KOPT-K1 (cell line): ENCODE measurements at regions not wholly inside any gene's neighbourhood (a gene's known extent, or its start where the extent isn't known, plus 50 kb on each side); places are given as distances from the start of the nearest gene placed in this dataset.

Source experiments
- H3K27ac ChIP-seq: fragments of 200-600 bp; sonication (generic); 2 replicates; pipeline ENCODE4 v1.5.1; 2016; ENCODE audit warnings: antibody characterized with exemption, mild to moderate bottlenecking, low read depth, low read length; ENCODE audit not compliant: poor library complexity, severe bottlenecking
- H3K36me3 ChIP-seq: fragments of 200-600 bp; sonication (generic); 2 replicates; pipeline ENCODE4 v1.5.1; 2017; ENCODE audit warnings: antibody characterized with exemption, mild to moderate bottlenecking, low read length, moderate library complexity; ENCODE audit not compliant: insufficient read depth
- H3K9me3 ChIP-seq: fragments of 200-600 bp; sonication (generic); 2 replicates; pipeline ENCODE4 v1.5.1; 2017; ENCODE audit warnings: antibody characterized with exemption, low read length, mild to moderate bottlenecking; ENCODE audit not compliant: insufficient read depth, poor library complexity, severe bottlenecking

DNA sequence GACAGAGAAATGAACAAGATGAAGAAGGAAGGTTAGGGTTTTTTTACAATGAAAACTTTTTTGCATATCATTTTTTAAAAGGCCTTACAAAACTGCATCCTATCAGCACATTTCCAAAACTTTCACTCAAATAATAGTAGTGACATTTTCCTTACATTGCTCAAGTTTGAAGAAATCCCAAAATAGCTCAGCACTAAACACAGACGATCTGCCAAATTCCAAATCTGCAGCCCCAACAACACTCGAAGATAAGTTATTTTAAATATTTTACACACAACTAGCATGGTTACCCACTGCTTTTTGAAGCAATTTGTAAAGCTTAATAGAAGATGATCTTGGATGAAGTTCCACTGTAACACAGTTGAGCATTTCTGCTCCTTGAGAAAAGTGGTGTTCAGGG is 535.6 kb upstream of the ALCAM start:
- Histone ChIP-seq H3K36me3 (no peaks in the 10 kb centered on the region), H3K9me3 (no peaks in the 10 kb centered on the region), H3K27ac (no peak overlapping the region)

DNA sequence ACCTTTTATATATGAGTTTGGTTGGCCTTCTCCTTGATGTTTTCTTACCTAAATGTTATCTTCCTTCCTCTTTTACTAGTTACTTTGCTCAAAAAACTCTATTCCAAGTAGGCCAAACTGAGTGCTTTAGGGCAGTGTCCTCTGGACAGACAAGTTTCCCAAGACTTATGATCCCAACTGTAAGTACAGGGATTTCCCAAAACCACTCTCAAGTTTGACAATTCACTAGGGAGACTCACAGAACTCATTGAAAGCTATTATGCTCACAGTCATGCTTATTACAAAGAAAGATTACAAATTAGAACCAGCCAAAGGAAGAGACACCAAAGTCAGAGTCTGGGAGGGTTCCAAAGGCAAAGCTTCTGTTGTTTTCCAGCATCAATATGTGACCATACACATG is 534.2 kb upstream of the ALCAM start:
- no peaks in the 10 kb centered on the region for H3K36me3 ChIP-seq

DNA sequence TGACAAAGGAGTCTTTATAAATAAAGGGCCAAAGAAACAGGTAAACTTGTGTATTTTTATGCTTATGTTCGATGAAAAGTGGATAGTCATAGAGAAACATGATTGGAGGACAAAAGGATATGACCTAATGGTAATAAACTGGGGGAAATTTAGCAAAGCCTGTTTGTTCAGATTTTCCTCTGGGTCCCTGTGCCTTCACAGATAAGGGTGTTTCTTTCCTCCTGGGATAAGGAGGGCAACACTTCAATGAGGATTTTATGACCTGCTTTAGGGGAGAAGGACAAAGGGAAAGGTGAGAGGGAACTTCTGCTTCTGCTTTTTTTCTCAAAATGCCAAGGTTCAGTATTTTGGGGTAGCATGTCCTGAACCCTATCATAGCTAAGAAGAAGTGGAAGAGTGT is 531.3 kb upstream of the ALCAM start:
- H3K36me3 ChIP-seq, result no peaks in the 10 kb centered on the region

More for the DNA sequence above, 534.2 kb upstream of the ALCAM start:
- H3K27ac ChIP-seq, result no peak overlapping the region
- no peaks in the 10 kb centered on the region for H3K9me3 ChIP-seq

DNA sequence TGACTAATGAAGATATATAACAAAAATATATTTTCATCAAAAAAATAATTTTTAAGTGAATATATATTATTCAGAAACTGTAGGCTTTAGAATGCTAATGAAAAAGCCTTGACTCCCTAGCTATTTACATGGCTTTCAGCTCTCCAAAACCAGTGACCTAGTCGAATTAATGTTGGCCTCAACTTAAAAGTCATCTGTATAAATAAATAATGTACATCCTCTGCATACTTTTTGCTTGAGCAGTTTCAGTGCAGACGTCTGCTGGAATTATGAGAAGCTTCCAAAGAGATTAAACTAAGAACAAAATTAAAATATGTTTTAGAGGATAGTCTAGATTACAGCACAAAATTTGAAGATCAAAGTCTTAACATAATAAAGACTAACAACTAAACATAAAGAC is 520.4 kb upstream of the ALCAM start:
- no peaks in the 10 kb centered on the region for H3K9me3 ChIP-seq
- no peaks in the 10 kb centered on the region for H3K36me3 ChIP-seq
- H3K27ac ChIP-seq, result no peak overlapping the region

More for the DNA sequence above, 531.3 kb upstream of the ALCAM start:
- Histone ChIP-seq H3K27ac (no peak overlapping the region), H3K9me3 (no peaks in the 10 kb centered on the region)

DNA sequence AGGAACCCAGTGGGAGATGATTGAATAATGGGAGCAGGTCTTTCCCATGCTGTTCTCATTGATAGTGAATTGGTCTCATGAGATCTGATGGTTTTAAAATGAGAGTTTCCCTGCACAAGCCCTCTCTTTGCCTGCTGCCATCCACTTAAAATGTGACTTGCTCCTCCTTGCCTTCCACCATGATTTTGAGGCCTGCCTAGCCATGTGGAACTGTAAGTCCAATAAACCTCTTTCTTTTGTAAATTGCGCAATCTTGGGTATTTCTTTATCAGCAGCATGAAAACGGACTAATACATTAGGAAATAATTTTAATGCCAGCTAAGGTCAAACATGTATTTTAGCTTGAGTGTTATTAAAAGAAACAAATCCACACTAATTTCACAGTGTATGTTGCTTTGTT is 517.6 kb upstream of the ALCAM start:
- H3K36me3 ChIP-seq, result no peaks in the 10 kb centered on the region

DNA sequence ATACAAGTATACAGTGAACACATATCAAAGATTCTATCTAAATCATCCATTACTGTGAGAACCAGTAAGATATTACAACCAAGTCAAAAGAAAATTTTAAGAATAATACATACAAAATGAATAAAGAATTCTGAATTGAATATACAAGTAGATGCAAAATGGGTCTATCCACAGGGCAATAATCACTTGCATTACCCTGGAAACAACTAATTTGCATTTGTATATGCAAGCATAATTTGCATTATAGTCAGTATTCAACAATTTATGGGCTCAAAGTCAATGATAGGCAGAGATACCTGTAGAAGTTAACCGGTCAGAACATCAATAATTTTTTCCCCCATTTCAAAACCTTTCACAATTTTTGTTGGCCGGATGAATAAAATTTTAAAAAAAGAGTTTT is 512.2 kb upstream of the ALCAM start:
- Histone ChIP-seq H3K36me3 (no peaks in the 10 kb centered on the region), H3K27ac (no peak overlapping the region), H3K9me3 (no peaks in the 10 kb centered on the region)

More for the DNA sequence above, 517.6 kb upstream of the ALCAM start:
- H3K27ac ChIP-seq, result no peak overlapping the region
- no peaks in the 10 kb centered on the region for H3K9me3 ChIP-seq

DNA sequence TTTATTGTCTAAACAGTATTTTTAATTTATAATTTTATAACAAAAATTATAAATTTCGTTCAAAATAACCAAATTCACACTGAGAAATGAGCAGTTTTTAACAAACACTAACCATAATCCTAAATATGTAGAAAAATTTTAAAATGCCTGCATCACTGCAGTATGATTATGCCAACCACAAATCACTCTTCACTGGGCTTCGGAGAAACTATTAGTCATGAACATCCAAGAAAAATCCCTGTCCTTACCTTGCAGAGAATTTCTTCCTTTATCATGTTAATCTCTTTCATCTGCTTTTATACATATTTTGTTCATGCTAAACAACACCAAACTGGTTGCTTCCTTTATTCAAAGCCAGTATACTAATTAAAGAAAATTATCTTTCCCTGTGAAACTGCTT is 511.0 kb upstream of the ALCAM start:
- no peaks in the 10 kb centered on the region for H3K36me3 ChIP-seq
- H3K27ac ChIP-seq, result no peak overlapping the region
- no peaks in the 10 kb centered on the region for H3K9me3 ChIP-seq

DNA sequence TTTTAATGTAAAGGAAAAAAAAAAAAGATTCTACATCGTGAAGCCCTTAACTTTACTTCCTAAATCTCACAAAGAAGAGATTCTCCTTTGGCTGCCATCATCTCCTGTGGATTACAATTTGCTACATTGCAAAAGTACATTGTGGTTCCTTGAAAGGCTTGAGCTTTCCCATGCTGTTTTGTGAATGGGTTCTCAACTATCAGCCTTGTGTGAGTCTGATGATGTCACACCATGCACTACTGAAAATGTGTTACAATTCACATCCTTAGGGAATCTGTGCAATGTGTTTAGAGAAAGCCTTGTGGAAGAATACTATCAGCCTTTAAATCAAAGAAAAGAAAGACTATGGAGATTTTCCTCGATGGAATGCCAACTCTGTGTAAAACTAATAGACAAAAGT is 510.0 kb upstream of the ALCAM start:
- Histone ChIP-seq H3K36me3 (no peaks in the 10 kb centered on the region), H3K27ac (no peak overlapping the region), H3K9me3 (no peaks in the 10 kb centered on the region)

DNA sequence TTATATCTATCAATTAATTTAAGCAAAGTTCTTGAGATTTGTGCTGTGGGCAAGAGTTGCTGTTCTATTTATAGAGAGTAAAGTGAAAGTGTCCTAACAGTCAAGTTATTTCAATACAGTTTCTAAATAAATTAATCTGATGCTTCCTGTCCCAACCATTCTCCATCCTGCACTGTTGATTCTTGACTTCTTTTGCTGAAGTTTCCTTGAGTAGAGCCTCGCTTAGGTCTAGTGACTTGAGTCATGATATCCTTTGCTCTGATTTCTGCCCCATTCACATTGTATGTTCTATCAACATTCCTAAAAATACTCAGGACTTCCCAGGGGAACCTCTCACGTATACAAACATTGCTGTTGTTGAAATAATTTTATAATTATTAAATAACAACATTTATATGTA is 498.4 kb upstream of the ALCAM start:
- Histone ChIP-seq H3K27ac (no peak overlapping the region), H3K9me3 (no peaks in the 10 kb centered on the region), H3K36me3 (no peaks in the 10 kb centered on the region)

DNA sequence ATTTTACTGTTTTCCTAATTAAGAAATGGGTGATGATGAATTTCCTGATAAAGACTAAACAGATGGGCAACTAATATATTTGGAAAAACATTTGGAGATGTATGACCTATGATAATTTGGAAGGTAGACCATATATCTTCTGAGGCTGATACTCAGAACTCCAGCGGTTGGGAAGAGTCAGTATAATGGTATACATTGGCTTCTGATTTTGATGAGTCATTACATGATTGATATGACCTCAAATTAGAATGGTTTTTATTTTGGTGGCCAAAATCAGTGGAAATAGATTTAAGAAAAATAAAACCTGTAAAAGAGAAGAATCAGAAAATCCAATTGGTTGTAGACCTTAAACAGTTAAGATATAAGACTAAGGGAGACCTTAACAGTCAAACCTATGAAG is 496.4 kb upstream of the ALCAM start:
- Histone ChIP-seq H3K9me3 (no peaks in the 10 kb centered on the region), H3K36me3 (no peaks in the 10 kb centered on the region), H3K27ac (no peak overlapping the region)

DNA sequence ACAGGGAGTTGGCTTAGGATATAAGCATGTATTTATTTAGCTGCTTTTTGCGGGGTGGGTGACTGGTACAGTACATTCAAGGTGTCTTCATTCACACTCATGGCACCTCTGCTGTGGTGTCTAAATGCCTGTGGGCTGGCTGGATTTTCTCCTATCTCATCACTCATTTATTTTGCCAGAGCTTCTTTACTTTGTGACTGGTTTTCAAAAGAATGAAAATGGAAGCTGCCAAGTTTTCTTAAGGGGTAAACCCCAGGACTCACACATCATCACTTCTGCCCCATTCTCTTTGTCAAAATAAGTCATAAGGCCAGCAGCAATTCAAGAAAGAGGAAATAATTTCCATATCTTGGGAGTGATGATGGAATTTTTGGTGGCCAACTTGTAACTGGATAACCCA is 493.4 kb upstream of the ALCAM start:
- H3K9me3 ChIP-seq, result no peaks in the 10 kb centered on the region
- H3K27ac ChIP-seq, result no peak overlapping the region
- H3K36me3 ChIP-seq, result no peaks in the 10 kb centered on the region

DNA sequence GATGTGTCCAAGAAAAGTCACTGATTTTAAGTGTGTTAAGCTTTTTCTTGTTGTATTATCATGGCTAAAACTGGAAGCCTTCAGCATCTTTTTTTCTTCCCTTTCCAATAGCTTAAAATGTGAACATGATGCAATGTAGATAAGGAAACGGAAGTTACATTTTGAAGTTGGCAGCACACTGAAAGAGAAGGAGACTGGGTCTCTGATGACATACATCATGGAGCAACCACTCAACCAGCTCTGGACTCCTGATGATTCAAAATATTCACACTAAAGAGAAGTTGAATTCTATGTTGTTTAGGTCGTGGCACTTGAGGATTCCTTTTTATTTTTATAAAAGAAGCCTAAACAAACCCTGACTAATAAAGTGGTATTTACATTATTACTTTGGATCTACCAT is 488.3 kb upstream of the ALCAM start:
- H3K27ac ChIP-seq, result no peak overlapping the region
- no peaks in the 10 kb centered on the region for H3K9me3 ChIP-seq
- no peaks in the 10 kb centered on the region for H3K36me3 ChIP-seq

DNA sequence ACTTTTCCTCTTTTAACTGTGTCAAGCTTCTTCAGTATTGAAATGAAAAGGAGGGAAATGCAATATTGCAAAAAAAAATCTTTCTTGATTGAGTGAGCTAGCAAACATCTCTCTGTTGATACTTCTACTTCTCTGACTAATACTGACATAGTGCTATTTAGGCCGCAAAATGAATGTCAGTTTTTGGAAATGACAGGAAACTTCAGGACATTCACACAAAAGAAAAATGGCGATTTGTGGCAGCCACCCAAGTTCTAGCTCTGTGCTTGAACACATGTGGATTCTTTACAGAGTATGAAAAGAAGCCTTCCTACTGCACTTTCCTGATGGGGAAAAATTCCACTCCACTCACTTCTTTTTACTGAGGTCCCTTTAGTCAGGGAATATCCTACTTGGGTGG is 486.8 kb upstream of the ALCAM start:
- Histone ChIP-seq H3K9me3 (no peaks in the 10 kb centered on the region), H3K36me3 (no peaks in the 10 kb centered on the region), H3K27ac (no peak overlapping the region)

DNA sequence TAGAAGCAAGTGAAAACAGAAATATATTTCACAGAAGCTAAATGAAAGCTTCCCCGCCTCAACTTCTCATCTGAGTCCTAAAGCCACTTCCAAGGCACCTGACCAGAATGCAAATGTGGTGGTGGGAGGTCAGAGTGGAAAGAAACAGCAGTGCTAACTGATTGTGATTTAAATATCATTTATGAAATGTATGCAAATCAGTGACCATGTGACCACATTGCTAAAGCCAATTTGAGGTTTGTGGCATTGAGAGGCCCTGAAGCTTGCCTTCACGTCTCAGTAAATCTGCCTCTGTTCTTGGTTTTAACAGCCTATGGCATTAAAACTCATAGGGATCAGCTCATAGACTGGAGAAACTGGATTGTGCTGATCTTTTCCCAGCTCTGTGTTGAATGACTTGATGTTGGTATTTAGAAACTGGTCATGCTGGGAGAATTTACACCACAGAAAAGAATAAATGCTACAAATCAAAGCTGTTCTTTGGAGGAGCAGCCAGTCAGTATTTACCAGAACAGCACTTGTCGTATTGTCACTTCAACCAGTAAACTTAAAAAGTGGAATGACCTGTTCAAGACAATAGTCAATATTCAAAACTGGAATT is 481.4 kb upstream of the ALCAM start:
- H3K27ac ChIP-seq, result no peak overlapping the region
- no peaks in the 10 kb centered on the region for H3K36me3 ChIP-seq
- no peaks in the 10 kb centered on the region for H3K9me3 ChIP-seq

DNA sequence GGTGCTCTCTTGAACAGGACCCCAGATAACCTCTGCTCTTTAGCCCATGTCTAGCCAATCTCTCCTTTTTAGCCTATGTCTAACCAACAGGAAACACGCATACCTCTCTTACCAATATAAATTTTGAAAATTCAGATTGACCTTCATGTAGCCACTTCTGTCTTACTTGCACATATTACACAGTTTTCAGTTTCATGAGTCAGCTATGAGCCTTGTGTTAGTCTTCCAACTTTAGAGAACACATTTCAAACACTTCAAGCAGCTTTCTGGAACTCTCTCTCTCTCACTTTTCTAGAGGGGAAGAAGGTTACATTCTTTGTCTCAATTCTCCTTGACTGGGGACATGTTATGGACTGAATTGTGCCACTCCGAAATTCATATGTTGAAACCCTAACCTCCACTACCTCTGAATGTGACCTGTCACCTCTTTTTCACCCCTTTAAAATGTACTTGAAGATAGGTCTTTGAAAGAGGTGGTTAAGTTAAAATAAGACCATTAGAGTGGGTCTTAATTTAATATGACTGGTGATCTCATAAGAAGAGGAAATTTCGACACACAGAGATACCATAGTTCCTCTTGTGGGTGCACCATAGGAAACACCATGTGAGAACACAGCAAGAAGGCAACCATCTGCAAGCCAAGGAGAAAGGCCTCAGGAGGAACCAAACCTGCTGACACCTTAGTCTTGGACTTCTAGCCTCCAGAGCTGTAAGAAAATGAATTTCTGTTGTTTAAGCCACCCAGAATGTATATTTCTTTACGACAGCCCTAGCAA is 480.3 kb upstream of the ALCAM start:
- Histone ChIP-seq H3K36me3 (no peaks in the 10 kb centered on the region), H3K27ac (no peak overlapping the region), H3K9me3 (no peaks in the 10 kb centered on the region)

DNA sequence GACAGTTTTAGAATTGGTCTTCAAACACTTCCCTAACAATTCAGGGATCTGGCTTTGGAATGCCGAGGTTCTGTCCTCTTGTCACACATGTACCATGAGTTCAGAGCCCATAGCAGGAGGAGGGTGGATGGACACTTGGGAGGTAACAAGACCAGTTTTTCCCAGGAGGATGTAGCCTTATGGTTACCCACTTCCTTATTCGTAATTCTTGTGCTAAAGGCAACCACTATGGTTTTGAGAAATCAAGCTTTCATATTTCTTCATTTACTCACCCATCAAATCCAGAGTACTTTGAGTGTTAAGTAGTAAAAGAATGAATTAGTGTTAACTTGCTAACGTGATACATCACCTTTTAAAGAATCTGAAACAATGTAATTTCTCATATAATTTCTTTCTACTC is 479.6 kb upstream of the ALCAM start:
- Histone ChIP-seq H3K36me3 (no peaks in the 10 kb centered on the region), H3K9me3 (no peaks in the 10 kb centered on the region), H3K27ac (no peak overlapping the region)
